Fibroblast of skin of right quadriceps (primary cell): ENCODE measurements at regions not wholly inside any gene's neighbourhood (a gene's known extent, or its start where the extent isn't known, plus 50 kb on each side); places are given as distances from the start of the nearest gene placed in this dataset.
"Not testable (repeated sequence)": the region's sequence is repeated elsewhere in the genome, so short reads cannot be mapped to it uniquely, and the experiment has no call there.

Source experiments
- DNase-seq: peaks from one replicate; pipeline ENCODE4 v3.0.0-alpha.2; 2013

- DNase-seq: no peak
Observed at GRCh38 chr4:64718091-64718490, 308.8 kb upstream of the TECRL start.

- DNase-seq: no peak
Observed at GRCh38 chr4:64715741-64716140, 306.5 kb upstream of the TECRL start.

GRCh38 chr4:64713256-64713840 is 304.1 kb upstream of the TECRL start:
- peak; percentile 31 for DNase-seq

- no peak for DNase-seq
Observed at GRCh38 chr4:64712590-64712989, 303.3 kb upstream of the TECRL start.

GRCh38 chr4:64705989-64706388 is 296.7 kb upstream of the TECRL start:
- DNase-seq: no peak

- no peak for DNase-seq
Observed at GRCh38 chr4:64698171-64698570, 288.9 kb upstream of the TECRL start.

- no peak for DNase-seq
Observed at GRCh38 chr4:64682946-64683345, 273.7 kb upstream of the TECRL start.

GRCh38 chr4:64682481-64682880 is 273.2 kb upstream of the TECRL start:
- DNase-seq: no peak

GRCh38 chr4:64673121-64673520 is 263.9 kb upstream of the TECRL start:
- DNase-seq: not testable (repeated sequence)

GRCh38 chr4:64670647-64671046 is 261.4 kb upstream of the TECRL start:
- DNase-seq: no peak

- DNase-seq: no peak
Observed at GRCh38 chr4:64643841-64644240, 234.6 kb upstream of the TECRL start.

GRCh38 chr4:64642936-64643335 is 233.7 kb upstream of the TECRL start:
- DNase-seq: no peak

- DNase-seq: not testable (repeated sequence)
Observed at GRCh38 chr4:64640402-64640801, 231.2 kb upstream of the TECRL start.

- no peak for DNase-seq
Observed at GRCh38 chr4:64625438-64625837, 216.2 kb upstream of the TECRL start.

- no peak for DNase-seq
Observed at GRCh38 chr4:64617800-64618199, 208.6 kb upstream of the TECRL start.

GRCh38 chr4:64614276-64614675 is 205.0 kb upstream of the TECRL start:
- no peak for DNase-seq

- DNase-seq: no peak
Observed at GRCh38 chr4:64613046-64613445, 203.8 kb upstream of the TECRL start.

- no peak for DNase-seq
Observed at GRCh38 chr4:64598066-64598465, 188.8 kb upstream of the TECRL start.

- DNase-seq: no peak
Observed at GRCh38 chr4:64594723-64595122, 185.5 kb upstream of the TECRL start.

GRCh38 chr4:64588507-64588906 is 179.3 kb upstream of the TECRL start:
- no peak for DNase-seq

GRCh38 chr4:64584981-64585557 is 175.8 kb upstream of the TECRL start:
- peak; percentile 26 for DNase-seq

GRCh38 chr4:64584125-64584524 is 174.9 kb upstream of the TECRL start:
- no peak for DNase-seq

- no peak for DNase-seq
Observed at GRCh38 chr4:64582492-64582891, 173.2 kb upstream of the TECRL start.

- peak; percentile 49 for DNase-seq
Observed at GRCh38 chr4:64581422-64581821, 172.2 kb upstream of the TECRL start.

- peak; percentile 2 for DNase-seq
Observed at GRCh38 chr4:64564126-64564525, 154.9 kb upstream of the TECRL start.
